HG02623 (cell line): ENCODE measurements at regions not wholly inside any gene's neighbourhood (a gene's known extent, or its start where the extent isn't known, plus 50 kb on each side); places are given as distances from the start of the nearest gene placed in this dataset.
"Not testable (repeated sequence)": the region's sequence is repeated elsewhere in the genome, so short reads cannot be mapped to it uniquely, and the experiment has no call there.

Experiments
- ATAC-seq: cut with Tn5 transposase; IDR thresholded peaks from one replicate; pipeline ENCODE4 v1.9.1; 2021; ENCODE audit warnings: moderate library complexity; ENCODE audit not compliant: unreplicated experiment

- not testable (repeated sequence) for ATAC-seq
Measured at GRCh38 chr2:113386780-113387433, 50.6 kb upstream of the ZNG1B start.

- not testable (repeated sequence) for ATAC-seq
Measured at GRCh38 chr2:113379621-113380020, 57.9 kb upstream of the ZNG1B start.

- ATAC-seq, result peak; percentile 80
Measured at GRCh38 chr2:113376913-113377445, 60.5 kb upstream of the ZNG1B start.

- peak; percentile 32 for ATAC-seq
Measured at GRCh38 chr2:113376253-113376912, 61.1 kb upstream of the ZNG1B start.

GRCh38 chr2:113374857-113375256 is 62.6 kb upstream of the ZNG1B start:
- ATAC-seq, result not testable (repeated sequence)

GRCh38 chr2:113372258-113372834 is 65.1 kb upstream of the ZNG1B start:
- not testable (repeated sequence) for ATAC-seq

GRCh38 chr2:113370478-113371091 is 66.9 kb upstream of the ZNG1B start:
- no peak for ATAC-seq

- ATAC-seq, result no peak
Measured at GRCh38 chr2:113370030-113370429, 67.5 kb upstream of the ZNG1B start.

GRCh38 chr2:113368581-113368980 is 68.9 kb upstream of the ZNG1B start:
- not testable (repeated sequence) for ATAC-seq

GRCh38 chr2:113366821-113367220 is 70.7 kb upstream of the ZNG1B start:
- ATAC-seq, result not testable (repeated sequence)

- not testable (repeated sequence) for ATAC-seq
Measured at GRCh38 chr2:113365791-113366190, 71.7 kb upstream of the ZNG1B start.

- ATAC-seq, result not testable (repeated sequence)
Measured at GRCh38 chr2:113365290-113365689, 72.2 kb upstream of the ZNG1B start.

GRCh38 chr2:113361051-113361450 is 76.4 kb upstream of the ZNG1B start:
- ATAC-seq, result no peak

- no peak for ATAC-seq
Measured at GRCh38 chr2:113357071-113357470, 78.3 kb upstream of the PAX8 start.

- not testable (repeated sequence) for ATAC-seq
Measured at GRCh38 chr2:113356284-113356683, 77.6 kb upstream of the PAX8 start.

- ATAC-seq, result not testable (repeated sequence)
Measured at GRCh38 chr2:113355339-113356015, 76.8 kb upstream of the PAX8 start.

GRCh38 chr2:113351375-113352355 is 72.9 kb upstream of the PAX8 start:
- no peak for ATAC-seq

GRCh38 chr2:113343800-113344199 is 65.1 kb upstream of the PAX8 start:
- not testable (repeated sequence) for ATAC-seq

GRCh38 chr2:113342650-113343049 is 63.9 kb upstream of the PAX8 start:
- no peak for ATAC-seq

GRCh38 chr2:113341870-113342253 is 63.1 kb upstream of the PAX8 start:
- not testable (repeated sequence) for ATAC-seq
